Iris pigment epithelial cell (primary cell): ENCODE measurements at regions not wholly inside any gene's neighbourhood (a gene's known extent, or its start where the extent isn't known, plus 50 kb on each side); places are given as distances from the start of the nearest gene placed in this dataset.
"Not testable (repeated sequence)": the region's sequence is repeated elsewhere in the genome, so short reads cannot be mapped to it uniquely, and the experiment has no call there.

Source experiments
- DNase-seq: peaks from one replicate; pipeline ENCODE4 v3.0.0-alpha.2; 2011; ENCODE audit warnings: low read depth

DNA sequence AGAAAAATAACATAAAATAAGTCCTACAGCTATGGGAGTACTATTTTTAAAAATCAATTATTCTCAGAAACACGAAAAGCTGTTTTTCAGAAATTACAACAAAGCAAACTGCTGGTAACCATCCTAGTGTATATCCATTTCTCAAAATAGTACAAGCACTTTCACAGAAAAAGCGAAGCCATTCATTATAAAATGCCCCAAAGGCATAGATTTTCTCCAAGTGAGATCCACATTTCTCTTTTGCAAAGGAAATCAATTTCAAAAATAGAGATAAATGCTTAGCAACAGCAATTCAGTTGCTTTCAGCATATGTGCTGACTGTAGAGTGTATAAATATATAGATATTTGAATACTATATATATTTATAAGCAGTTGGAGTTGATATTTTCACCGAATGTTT, 1266.3 kb downstream of the SI start:
- DNase-seq, result no peak

GRCh38 chr3:163809540-163809993, 1268.7 kb downstream of the SI start:
- DNase-seq, result no peak

- no peak for DNase-seq
These were observed 1291.9 kb downstream of the SI start for GRCh38 chr3:163786416-163786815.

DNA sequence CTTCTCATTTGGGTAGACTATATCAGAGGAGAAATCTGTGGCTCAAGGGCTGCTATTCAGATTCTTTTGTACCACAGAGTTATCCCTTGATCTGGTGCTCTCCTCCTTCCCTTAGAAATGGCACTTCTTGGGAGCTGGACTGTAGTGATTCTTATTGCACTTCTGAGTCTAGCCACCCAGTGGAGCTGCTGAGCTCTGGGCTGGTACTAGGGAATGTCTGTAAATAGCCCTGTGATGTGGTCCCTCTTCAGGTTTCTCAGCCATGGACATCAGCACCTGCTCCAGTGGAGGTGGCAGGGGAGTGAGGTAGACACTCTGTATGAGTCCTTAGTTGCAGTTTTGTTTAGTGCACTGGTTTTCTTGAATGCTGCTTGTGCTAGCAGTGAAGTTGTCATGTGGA, 1292.6 kb downstream of the SI start:
- no peak for DNase-seq

DNA sequence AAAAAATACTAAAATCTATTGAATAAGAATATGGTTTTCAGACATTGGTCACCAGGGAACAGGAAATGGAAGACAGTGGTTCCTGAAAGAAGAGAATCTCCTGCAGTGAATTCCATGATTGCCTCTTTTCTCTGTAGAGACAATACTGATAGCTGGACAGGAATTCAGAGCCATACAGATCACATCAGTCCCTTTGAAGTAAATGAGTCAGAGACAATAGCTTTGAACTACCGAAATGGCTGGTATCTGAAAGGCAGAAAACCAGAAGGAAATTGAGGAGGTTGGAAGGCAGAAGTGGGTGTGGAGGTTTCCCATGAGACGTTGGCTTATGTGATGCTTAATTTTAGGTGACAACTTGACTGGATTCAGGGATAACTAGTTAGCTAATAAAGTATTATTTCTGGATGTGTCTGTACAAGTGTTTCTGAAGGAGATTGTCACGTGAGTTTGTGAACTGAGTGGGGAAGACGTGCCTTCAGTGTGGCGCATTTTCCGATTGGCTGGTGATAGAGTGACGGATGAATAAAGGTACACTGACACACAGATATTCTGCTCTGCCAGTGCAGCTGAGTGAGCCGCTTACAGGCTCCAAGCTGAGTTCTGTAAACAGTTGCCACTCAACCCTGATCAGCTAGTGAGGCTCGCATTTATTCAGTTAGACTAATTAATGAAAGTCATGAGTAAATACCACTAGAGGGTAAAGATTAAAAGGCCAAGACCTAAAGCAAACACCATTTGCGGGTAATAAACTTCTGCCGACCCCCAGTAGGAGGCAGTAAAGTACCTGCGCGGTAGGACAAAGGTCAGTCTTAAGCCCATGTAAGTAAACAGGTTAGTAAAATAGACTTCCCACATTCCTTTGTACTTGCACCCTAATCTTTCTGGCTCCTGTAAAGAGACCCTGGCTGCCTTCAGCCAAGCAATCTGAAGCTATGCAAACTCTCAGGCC, 1298.6 kb downstream of the SI start:
- no peak for DNase-seq

DNA sequence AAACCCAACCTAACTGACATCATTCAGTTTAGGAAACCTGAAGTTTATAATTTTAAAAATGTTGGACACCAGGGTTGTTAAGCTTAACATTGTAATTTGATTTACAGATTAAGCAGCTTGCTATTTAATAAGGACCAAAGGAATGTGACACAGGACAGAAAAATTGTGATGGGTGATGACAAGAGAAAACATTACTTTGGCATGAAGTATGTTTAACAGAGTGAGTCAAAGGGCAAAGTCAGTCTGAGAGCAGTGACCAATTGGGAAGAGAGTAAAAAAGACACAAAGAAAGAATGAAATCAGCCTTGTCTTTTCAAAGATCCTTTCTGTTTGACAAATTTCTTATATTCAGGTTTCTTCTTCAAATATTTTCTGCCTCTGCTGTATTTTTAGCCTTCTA, 1301.6 kb downstream of the SI start:
- no peak for DNase-seq

- no peak for DNase-seq
These were observed 1305.2 kb downstream of the SI start for GRCh38 chr3:163773136-163773535.

- DNase-seq, result no peak
These were observed 1310.2 kb downstream of the SI start for GRCh38 chr3:163768048-163768447.

DNA sequence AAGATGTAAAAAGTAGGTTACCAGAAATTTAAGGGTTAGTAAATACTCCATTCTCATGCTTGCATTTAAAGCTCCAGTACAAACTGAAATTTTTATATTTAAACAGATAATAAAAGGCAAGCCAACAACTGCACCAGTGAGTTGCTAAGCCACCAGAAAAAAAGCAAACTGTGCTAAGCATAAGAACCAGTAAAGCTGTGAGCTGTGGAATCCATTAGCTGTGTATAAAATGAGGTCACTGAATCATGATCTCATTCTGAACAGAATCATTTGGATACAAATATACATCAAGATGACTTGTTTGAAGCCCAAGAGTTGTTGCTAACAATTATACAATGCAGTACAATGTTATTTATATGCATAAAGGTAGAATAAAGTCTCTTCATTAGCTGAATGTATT, 1312.2 kb downstream of the SI start:
- DNase-seq, result no peak

DNA sequence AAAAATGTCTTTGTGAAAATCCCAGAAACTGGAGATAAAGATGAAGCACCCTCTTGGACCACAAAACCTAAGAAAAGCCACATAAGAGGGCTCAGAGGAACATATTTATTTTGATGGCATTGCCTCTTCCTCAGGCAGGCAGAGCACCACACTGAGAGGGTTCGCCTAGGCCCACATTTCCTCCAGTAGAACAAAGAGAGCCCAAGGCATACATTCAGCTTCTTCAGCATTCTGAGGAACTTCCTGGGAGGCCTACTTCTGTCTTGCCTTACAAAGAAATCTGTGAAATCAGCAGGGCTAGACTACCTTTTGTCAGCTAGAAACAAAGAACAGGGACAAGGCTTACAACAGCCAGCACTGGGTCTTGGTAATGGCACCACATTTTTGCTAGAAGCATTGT, 1325.3 kb downstream of the SI start:
- no peak for DNase-seq

- no peak for DNase-seq
These were observed 1333.1 kb downstream of the SI start for GRCh38 chr3:163745204-163745603.

GRCh38 chr3:163735394-163735793, 1342.9 kb downstream of the SI start:
- DNase-seq, result no peak

DNA sequence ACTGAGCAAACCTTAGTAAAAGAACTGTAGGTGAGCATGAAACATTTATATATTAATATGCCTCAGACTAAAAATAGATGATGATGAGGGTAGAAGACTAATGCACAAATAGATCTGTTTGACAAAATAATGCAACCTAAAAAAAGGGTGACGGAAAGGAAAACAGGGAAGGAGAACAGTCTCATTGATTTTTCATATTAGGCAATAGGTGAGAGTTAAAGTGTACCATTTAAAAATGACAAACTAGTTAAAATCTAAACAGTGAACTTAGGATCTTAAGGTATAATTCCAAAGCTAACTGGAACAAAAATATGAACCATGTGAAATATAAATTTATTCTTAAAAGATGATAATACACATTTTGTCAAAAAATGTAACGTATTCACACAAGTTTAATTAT, 1347.6 kb downstream of the SI start:
- no peak for DNase-seq

DNA sequence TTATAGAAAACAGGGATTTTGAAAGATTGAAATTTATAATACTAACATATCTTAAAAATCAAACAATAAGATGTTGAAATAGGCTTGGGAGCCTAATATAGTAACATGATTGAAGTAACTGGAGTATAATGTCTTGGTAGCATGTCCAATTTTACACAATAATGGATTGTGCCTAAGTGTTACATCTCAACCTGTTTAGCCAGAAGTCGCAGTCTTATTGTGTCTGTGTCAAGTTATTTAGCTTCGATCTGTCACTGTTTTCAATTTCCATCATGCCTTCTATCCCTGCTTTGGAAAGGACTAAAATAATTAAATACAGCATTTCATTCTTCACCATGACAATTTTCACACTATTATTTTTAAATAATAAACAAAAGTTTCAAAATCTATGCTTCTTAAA, 1352.2 kb downstream of the SI start:
- no peak for DNase-seq

- DNase-seq, result no peak
These were observed 1355.9 kb downstream of the SI start for GRCh38 chr3:163722405-163722804.

DNA sequence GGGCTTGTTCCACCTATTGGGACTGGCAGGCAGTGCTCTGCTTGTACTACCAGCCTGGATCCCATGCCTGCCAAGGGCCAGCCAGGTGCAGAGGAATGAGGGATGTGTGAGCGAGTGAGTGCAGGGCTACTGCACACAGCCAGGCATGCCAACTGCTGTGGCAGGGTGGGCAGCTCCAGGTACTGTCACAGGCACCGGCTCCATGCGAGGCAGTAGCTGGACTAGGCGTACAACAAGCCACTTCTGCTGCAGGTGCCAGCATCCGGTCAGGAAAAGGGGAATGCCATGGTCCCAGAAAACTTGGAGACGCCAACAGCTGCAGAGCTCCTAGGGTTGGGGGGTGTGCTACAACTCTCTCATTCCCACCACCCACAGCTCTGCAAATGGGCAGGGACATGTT, 1356.7 kb downstream of the SI start:
- DNase-seq, result no peak

GRCh38 chr3:163717377-163717776, 1360.9 kb downstream of the SI start:
- no peak for DNase-seq

DNA sequence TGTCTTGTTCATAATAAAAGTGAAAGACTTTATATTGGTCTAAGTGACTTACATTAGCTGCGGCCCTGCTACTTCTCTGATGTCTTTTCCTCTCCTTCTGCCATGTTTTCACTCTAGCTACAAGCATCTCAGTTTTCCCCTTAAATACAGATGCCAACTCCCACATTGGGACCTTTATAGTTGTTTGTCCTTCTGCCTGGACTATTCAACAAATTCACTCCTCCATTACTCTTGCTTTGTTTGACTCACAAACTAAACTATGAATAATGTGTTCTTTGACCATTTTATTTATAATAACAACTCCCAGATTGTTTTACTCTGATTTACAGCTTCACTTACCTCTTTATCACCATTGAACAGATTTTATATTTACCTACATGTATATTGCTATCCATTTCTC, 1369.9 kb downstream of the SI start:
- DNase-seq, result no peak

DNA sequence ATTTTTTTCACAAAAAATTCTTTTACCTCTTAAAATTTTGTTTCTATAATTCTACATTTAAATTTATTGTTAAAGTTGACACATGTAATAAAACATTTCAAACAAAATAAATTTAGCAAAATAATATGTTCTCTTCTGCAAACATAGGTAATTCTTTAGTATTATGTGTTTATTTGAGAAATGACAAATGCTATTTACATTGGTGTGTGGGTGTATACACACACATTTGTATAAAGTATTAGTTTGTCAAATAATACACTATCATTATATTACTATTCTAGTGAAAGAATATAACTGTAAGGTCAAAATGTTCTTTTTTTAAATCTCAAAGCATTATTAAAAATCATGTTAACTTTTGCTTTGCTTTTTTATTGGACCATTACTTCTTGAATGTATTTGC, 1370.6 kb downstream of the SI start:
- no peak for DNase-seq

DNA sequence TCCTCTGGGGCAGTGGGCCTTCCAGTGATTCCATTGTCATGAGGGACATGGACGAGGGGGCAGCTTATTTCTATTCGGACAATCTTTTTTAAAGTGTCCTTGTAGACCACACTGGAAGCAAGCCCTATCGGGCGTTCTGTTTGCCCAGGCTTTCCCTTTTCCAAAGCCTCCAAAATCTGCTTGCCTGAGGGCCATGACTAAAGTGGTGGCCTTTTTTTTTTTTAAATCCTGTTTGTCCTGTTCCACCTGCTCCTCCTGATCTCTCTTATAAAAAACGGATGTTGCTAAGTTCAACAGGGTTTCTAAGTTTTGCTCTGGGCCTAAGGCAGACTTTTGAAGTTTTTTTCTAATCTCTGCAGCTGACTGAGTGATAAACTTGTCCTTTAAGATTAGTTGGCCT, 1380.1 kb downstream of the SI start:
- DNase-seq, result not testable (repeated sequence)

DNA sequence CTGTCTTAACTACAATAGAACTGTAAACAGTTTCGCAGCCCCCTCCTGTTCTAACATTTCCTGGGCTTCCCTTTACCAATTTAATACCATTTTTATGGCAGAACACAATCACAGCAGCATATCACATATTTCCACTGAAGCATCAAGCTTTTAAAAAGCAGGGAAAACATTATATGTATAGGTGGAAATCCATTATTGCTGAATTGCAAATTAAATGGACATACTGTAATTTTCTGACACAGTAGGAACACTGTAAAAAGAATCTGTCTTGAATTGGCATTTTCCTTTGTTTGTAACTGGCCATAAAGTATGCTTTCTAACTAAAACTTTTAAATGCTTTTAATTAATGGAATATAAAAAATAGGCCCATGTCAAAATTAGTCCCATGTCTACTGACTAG, 1385.8 kb downstream of the SI start:
- DNase-seq, result no peak

- DNase-seq, result no peak
These were observed 1393.6 kb downstream of the SI start for GRCh38 chr3:163684651-163685050.

DNA sequence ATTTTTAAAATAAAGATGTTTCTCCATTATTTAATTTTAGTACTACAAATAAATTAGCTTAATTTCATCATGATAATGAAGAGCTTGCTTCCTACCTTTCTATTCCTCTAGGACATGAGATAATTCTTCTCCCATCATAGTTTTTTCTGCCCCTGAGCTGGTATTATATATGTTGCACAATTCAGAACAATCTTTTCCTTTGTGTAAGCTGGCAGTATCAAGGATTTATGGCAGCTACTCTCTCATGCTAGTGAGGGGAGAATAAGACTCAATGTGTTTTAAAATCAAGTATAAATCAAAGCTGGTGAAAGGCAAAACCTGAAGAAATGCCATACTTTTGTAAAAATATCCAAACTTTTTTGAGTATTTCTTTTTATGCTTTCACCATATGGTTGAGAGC, 1405.3 kb downstream of the SI start:
- no peak for DNase-seq

DNA sequence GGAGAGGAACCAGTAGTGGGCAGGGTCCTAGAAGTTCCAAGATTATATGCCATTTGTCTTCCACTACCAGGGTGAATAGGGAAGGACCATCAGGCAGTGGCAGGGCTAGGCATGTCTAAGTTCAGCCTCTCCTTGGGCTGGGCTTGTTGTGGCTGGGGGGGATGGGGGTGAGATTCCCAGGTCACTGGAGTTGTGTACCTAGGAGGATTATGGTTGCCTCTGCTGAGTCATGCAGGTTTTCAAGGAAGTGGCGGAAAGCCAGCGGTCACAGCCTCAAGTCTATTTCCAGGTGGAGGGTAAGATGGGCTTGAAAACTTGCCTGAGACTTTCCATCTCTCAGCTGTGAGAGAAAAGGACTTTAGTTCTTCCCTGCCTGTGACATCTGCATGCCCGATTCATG, 1407.1 kb downstream of the SI start:
- DNase-seq, result no peak
